BJ (cell line): ENCODE measurements at regions not wholly inside any gene's neighbourhood (a gene's known extent, or its start where the extent isn't known, plus 50 kb on each side); places are given as distances from the start of the nearest gene placed in this dataset.

Source experiments
- CTCF ChIA-PET: fragments of 350-600 bp; formaldehyde crosslinking; extraction: SDS; loops from one replicate; lab custom pipeline; 2021; ENCODE audit warnings: antibody characterized with exemption, inconsistent platforms; lab: Yijun Ruan, JAX
- POLR2A ChIA-PET: fragments of 300-600 bp; sonication (Branson Sonifier 250); formaldehyde crosslinking; extraction: SDS; loops from one replicate; lab custom pipeline; 2021; ENCODE audit warnings: antibody characterized with exemption; lab: Charles Lee
- DNase-seq: peaks from one replicate; pipeline ENCODE4 v3.0.0-alpha.2; 2011; ENCODE audit warnings: low read depth
- H3K27me3 ChIP-seq: 2 replicates; pipeline ENCODE4 v1.6.0; 2011; ENCODE audit warnings: low read length; ENCODE audit not compliant: control insufficient read depth, insufficient read depth
- H3K36me3 ChIP-seq: 2 replicates; pipeline ENCODE4 v1.5.1; 2011; ENCODE audit warnings: low read length; ENCODE audit not compliant: control insufficient read depth, insufficient read depth
- H3K4me3 ChIP-seq: 2 replicates; pipeline ENCODE4 v1.5.1; 2011; ENCODE audit warnings: low read depth, mild to moderate bottlenecking, control low read depth, low read length
- CTCF ChIP-seq: IDR thresholded peaks from 2 replicates; pipeline ENCODE4 v1.5.1; 2011; ENCODE audit warnings: low read depth, mild to moderate bottlenecking, control low read depth, inconsistent platforms, low read length, moderate library complexity; ENCODE audit not compliant: insufficient read depth

DNA sequence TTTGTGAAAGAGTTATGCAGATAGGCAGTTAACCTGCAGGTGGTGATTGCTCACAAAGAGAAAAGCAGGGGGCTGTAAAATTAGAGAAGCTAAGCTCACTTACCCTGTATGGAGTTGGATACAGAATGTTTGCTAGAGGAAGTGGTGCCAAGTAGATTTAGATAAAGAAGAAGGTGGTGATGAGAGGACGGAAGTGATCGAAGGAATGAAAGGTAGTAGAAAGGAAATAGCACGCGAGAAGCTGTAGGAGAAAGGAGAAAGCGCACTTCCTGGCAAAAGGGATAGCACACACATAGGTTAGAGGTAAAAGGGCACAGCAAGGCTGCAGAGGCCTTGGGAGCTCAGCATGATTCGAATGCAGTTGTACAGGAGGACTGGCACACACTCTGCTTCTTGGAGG lies 87.3 kb upstream of the CTSC start:
- CTCF ChIA-PET = no interaction called here
- DNase-seq = no peak
- TF ChIP-seq CTCF = no peak
- POLR2A ChIA-PET = no interaction called here
- Histone ChIP-seq H3K36me3 (no peaks in the 10 kb centered on the region), H3K4me3 (no peak overlapping the region), H3K27me3 (no peaks in the 10 kb centered on the region)

GRCh38 chr11:88421530-88421929 lies 84.0 kb upstream of the CTSC start:
- Histone ChIP-seq H3K27me3 (no peaks in the 10 kb centered on the region), H3K4me3 (no peak overlapping the region), H3K36me3 (no peaks in the 10 kb centered on the region)
- DNase-seq = no peak
- CTCF ChIA-PET = interaction anchor here (0.7 to 1.1 kb wide), 2 partner anchors 53 to 61 kb away, joined by 3 read pairs; no protein-coding TSS in a partner anchor
- POLR2A ChIA-PET = no interaction called here
- TF ChIP-seq CTCF = no peak

- CTCF ChIA-PET = no interaction called here
- Histone ChIP-seq H3K36me3 (no peaks in the 10 kb centered on the region), H3K4me3 (no peak overlapping the region), H3K27me3 (no peaks in the 10 kb centered on the region)
- POLR2A ChIA-PET = no interaction called here
- peak; percentile 41 for DNase-seq
- TF ChIP-seq CTCF = no peak
These were observed 82.7 kb upstream of the CTSC start for GRCh38 chr11:88420165-88420791.

- ChIA-PET CTCF (no interaction called here), POLR2A (no interaction called here)
- Histone ChIP-seq H3K27me3 (no peaks in the 10 kb centered on the region), H3K36me3 (no peaks in the 10 kb centered on the region), H3K4me3 (no peak overlapping the region)
- no peak for DNase-seq
- TF ChIP-seq CTCF = no peak
These were observed 81.0 kb upstream of the CTSC start for GRCh38 chr11:88418508-88418907.

GRCh38 chr11:88415495-88415894 lies 78.0 kb upstream of the CTSC start:
- Histone ChIP-seq H3K36me3 (no peaks in the 10 kb centered on the region), H3K27me3 (no peaks in the 10 kb centered on the region), H3K4me3 (no peak overlapping the region)
- DNase-seq = no peak
- ChIA-PET CTCF (no interaction called here), POLR2A (no interaction called here)
- TF ChIP-seq CTCF = no peak
